SK-N-SH treated with all-trans-retinoic acid at 6 μM for 48 hours (cell line): ENCODE measurements at regions not wholly inside any gene's neighbourhood (a gene's known extent, or its start where the extent isn't known, plus 50 kb on each side); places are given as distances from the start of the nearest gene placed in this dataset.
A peak's percentile ranks its signal among the peaks of the same experiment; 100 is the strongest.

Experiments
- ATAC-seq: fragments of 200-7000 bp; cut with Tn5 transposase; 3 replicates; pipeline ENCODE4 v1.9.1; 2020; ENCODE audit warnings: mild to moderate bottlenecking, moderate library complexity
- ARNTL ChIP-seq: fragments of 450-650 bp; formaldehyde crosslinking; IDR thresholded peaks from 2 replicates; pipeline ENCODE4 v1.5.0; 2020; ENCODE audit warnings: low read depth, mild to moderate bottlenecking, moderate library complexity, borderline replicate concordance
- BACH2 ChIP-seq: fragments of 250-450 bp; sonication (Bioruptor Pico); IDR thresholded peaks from 2 replicates; pipeline ENCODE4 v1.9.0; 2021; ENCODE audit warnings: mild to moderate bottlenecking, borderline replicate concordance
- CREB5 ChIP-seq: fragments of 250-450 bp; sonication (Bioruptor Pico); IDR thresholded peaks from 2 replicates; pipeline ENCODE4 v1.5.1; 2020; ENCODE audit warnings: low read depth, mild to moderate bottlenecking, moderate library complexity
- CSDC2 ChIP-seq: fragments of 250-450 bp; sonication (Bioruptor Pico); IDR thresholded peaks from 2 replicates; pipeline ENCODE4 v1.5.0; 2020; ENCODE audit warnings: mild to moderate bottlenecking, moderate library complexity
- CSRNP3 ChIP-seq: fragments of 250-450 bp; sonication (Bioruptor Pico); IDR thresholded peaks from 2 replicates; pipeline ENCODE4 v1.5.1; 2021; ENCODE audit warnings: mild to moderate bottlenecking, moderate library complexity
- ESRRG ChIP-seq: fragments of 250-450 bp; sonication (Bioruptor Pico); IDR thresholded peaks from 2 replicates; pipeline ENCODE4 v1.6.1; 2021; ENCODE audit warnings: mild to moderate bottlenecking
- GLIS3 ChIP-seq: fragments of 250-450 bp; sonication (Bioruptor Pico); IDR thresholded peaks from 2 replicates; pipeline ENCODE4 v1.5.0; 2020; ENCODE audit warnings: mild to moderate bottlenecking, moderate library complexity
- ISL1 ChIP-seq: fragments of 250-450 bp; sonication (Bioruptor Pico); IDR thresholded peaks from 2 replicates; pipeline ENCODE4 v2.1.2; 2022; ENCODE audit warnings: mild to moderate bottlenecking, moderate library complexity
- OSR1 ChIP-seq: fragments of 250-450 bp; sonication (Bioruptor Pico); IDR thresholded peaks from 2 replicates; pipeline ENCODE4 v1.8.0; 2022; ENCODE audit warnings: moderate library complexity, mild to moderate bottlenecking, inconsistent platforms
- PATZ1 ChIP-seq: fragments of 250-450 bp; sonication (Bioruptor Pico); IDR thresholded peaks from 2 replicates; pipeline ENCODE4 v1.8.0; 2020; ENCODE audit warnings: mild to moderate bottlenecking, moderate library complexity, borderline replicate concordance
- POU6F1 ChIP-seq: fragments of 250-450 bp; sonication (Bioruptor Pico); IDR thresholded peaks from 2 replicates; pipeline ENCODE4 v1.8.0; 2021; ENCODE audit warnings: low read depth, mild to moderate bottlenecking, moderate library complexity, borderline replicate concordance
- PPARA ChIP-seq: fragments of 250-450 bp; sonication (Bioruptor Pico); IDR thresholded peaks from 2 replicates; pipeline ENCODE4 v1.5.0; 2020; ENCODE audit warnings: mild to moderate bottlenecking, borderline replicate concordance
- RARB ChIP-seq: fragments of 250-450 bp; sonication (Bioruptor Pico); IDR thresholded peaks from 2 replicates; pipeline ENCODE4 v1.8.0; 2021; ENCODE audit warnings: mild to moderate bottlenecking, moderate library complexity
- SNAI2 ChIP-seq: fragments of 250-450 bp; sonication (Bioruptor Pico); IDR thresholded peaks from 2 replicates; pipeline ENCODE4 v1.5.0; 2020; ENCODE audit warnings: mild to moderate bottlenecking, moderate library complexity
- TOX ChIP-seq: fragments of 250-450 bp; sonication (Bioruptor Pico); IDR thresholded peaks from 2 replicates; pipeline ENCODE4 v1.8.0; 2021; ENCODE audit warnings: mild to moderate bottlenecking, moderate library complexity, borderline replicate concordance
- ZC3H10 ChIP-seq: fragments of 250-450 bp; sonication (Bioruptor Pico); IDR thresholded peaks from 2 replicates; pipeline ENCODE4 v1.5.1; 2021; ENCODE audit warnings: mild to moderate bottlenecking, moderate library complexity
- ZFP30 ChIP-seq: fragments of 450-650 bp; formaldehyde crosslinking; IDR thresholded peaks from 2 replicates; pipeline ENCODE4 v1.5.0; 2022; ENCODE audit warnings: mild to moderate bottlenecking, moderate library complexity
- ZNF565 ChIP-seq: fragments of 450-650 bp; formaldehyde crosslinking; conservative IDR thresholded peaks from 2 replicates; pipeline ENCODE4 v1.5.0; 2020; ENCODE audit warnings: low read depth, mild to moderate bottlenecking, moderate library complexity
- ZNF70 ChIP-seq: fragments of 450-650 bp; formaldehyde crosslinking; IDR thresholded peaks from 2 replicates; pipeline ENCODE4 v1.5.0; 2020; ENCODE audit warnings: mild to moderate bottlenecking, moderate library complexity
- ZNF8 ChIP-seq: fragments of 450-650 bp; formaldehyde crosslinking; IDR thresholded peaks from 2 replicates; pipeline ENCODE4 v1.5.0; 2020; ENCODE audit warnings: mild to moderate bottlenecking, moderate library complexity

GRCh38 chr2:12533337-12534005 lies 183.3 kb upstream of the TRIB2 start:
- ATAC-seq: peak; percentile 13
- TF ChIP-seq ZNF565 (no peak), ZC3H10 (CRISPR knock-in tag) (no peak), ISL1 (CRISPR knock-in tag) (0 out of 2 replicates have a peak, but pooled peaks have one; percentile 16), ZNF70 (no peak), CSRNP3 (CRISPR knock-in tag) (no peak), SNAI2 (CRISPR knock-in tag) (no peak)

- ATAC-seq: peak; percentile 97
- no peak for TF ChIP-seq CSRNP3 (CRISPR knock-in tag)
- TF ChIP-seq ZFP30 (CRISPR knock-in tag): no peak
- 0 out of 2 replicates have a peak, but pooled peaks have one; percentile 47 for TF ChIP-seq CREB5 (CRISPR knock-in tag)
- no peak for TF ChIP-seq CSDC2 (CRISPR knock-in tag)
- TF ChIP-seq POU6F1 (CRISPR knock-in tag): no peak
- TF ChIP-seq BACH2: no peak
- TF ChIP-seq ZC3H10 (CRISPR knock-in tag): no peak
- peak; percentile 95 for TF ChIP-seq ISL1 (CRISPR knock-in tag)
- peak; percentile 58; the same call in 1 of the 2 replicates for TF ChIP-seq PATZ1 (CRISPR knock-in tag)
Observed at GRCh38 chr2:12534646-12535263, 182.0 kb upstream of the TRIB2 start.

GRCh38 chr2:12536976-12537375 lies 179.8 kb upstream of the TRIB2 start:
- TF ChIP-seq RARB (CRISPR knock-in tag) (no peak), GLIS3 (CRISPR knock-in tag) (no peak), ESRRG (CRISPR knock-in tag) (no peak), ZNF8 (no peak), ISL1 (CRISPR knock-in tag) (no peak), ZNF565 (no peak), PPARA (CRISPR knock-in tag) (no peak), ZNF70 (no peak), ARNTL (CRISPR knock-in tag) (no peak), TOX (CRISPR knock-in tag) (no peak), SNAI2 (CRISPR knock-in tag) (no peak), PATZ1 (CRISPR knock-in tag) (no peak), BACH2 (no peak), CREB5 (CRISPR knock-in tag) (no peak), OSR1 (CRISPR knock-in tag) (no peak), ZFP30 (CRISPR knock-in tag) (no peak)
- TF ChIP-seq, all 23 proteins: peak for 0
- ATAC-seq: no peak
